CD8-positive, alpha-beta memory T cell (primary cell): ENCODE measurements at regions not wholly inside any gene's neighbourhood (a gene's known extent, or its start where the extent isn't known, plus 50 kb on each side); places are given as distances from the start of the nearest gene placed in this dataset.

Source experiments
- CTCF ChIA-PET: fragments of 350-600 bp; sonication (Branson Sonifier 250); formaldehyde crosslinking; loops from one replicate; lab custom pipeline; 2021; ENCODE audit warnings: antibody characterized with exemption; lab: Charles Lee
- POLR2A ChIA-PET: fragments of 350-600 bp; sonication (Branson Sonifier 250); formaldehyde crosslinking; loops from one replicate; lab custom pipeline; 2021; ENCODE audit warnings: antibody characterized with exemption; lab: Charles Lee
- DNase-seq, 5 donors: peaks; one replicate each; pipeline versions ENCODE4 v3.0.0 to v3.0.0-alpha.2; 2020 to 2022; ENCODE audit warnings: mixed read lengths in 1 of 5
- H3K27ac ChIP-seq: one replicate; pipeline ENCODE4 v1.7.0; 2013; ENCODE audit warnings: low read depth, mild to moderate bottlenecking, low read length, moderate library complexity
- H3K27me3 ChIP-seq: 2 replicates; pipeline ENCODE4 v1.7.0; 2013; ENCODE audit warnings: low read length, mild to moderate bottlenecking; ENCODE audit not compliant: insufficient read depth, poor library complexity, severe bottlenecking
- H3K36me3 ChIP-seq: 2 replicates; pipeline ENCODE4 v1.7.0; 2013; ENCODE audit warnings: mild to moderate bottlenecking, low read length, moderate library complexity; ENCODE audit not compliant: insufficient read depth
- H3K4me1 ChIP-seq: 2 replicates; pipeline ENCODE4 v1.7.0; 2013; ENCODE audit warnings: mild to moderate bottlenecking, low read length, moderate library complexity; ENCODE audit not compliant: insufficient read depth
- H3K4me3 ChIP-seq: 2 replicates; pipeline ENCODE4 v1.7.0; 2013; ENCODE audit warnings: mild to moderate bottlenecking, low read length
- H3K9me3 ChIP-seq: 2 replicates; pipeline ENCODE4 v1.7.0; 2013; ENCODE audit warnings: mild to moderate bottlenecking, low read length
- H3K27ac Mint-ChIP-seq, 8 donors: one replicate each; pipeline ENCODE4 v1.8.0; 2020 to 2021; ENCODE audit warnings: mixed read lengths in 8 of 8, mild to moderate bottlenecking in 6 of 8, inconsistent platforms in 3 of 8, moderate library complexity in 3 of 8
- H3K27me3 Mint-ChIP-seq, 2 donors: one replicate each; pipeline ENCODE4 v1.8.0; 2020 to 2021; ENCODE audit warnings: mixed read lengths in 2 of 2, mild to moderate bottlenecking in 1 of 2, moderate library complexity in 1 of 2
- H3K36me3 Mint-ChIP-seq, 3 donors: one replicate each; pipeline ENCODE4 v1.8.0; 2020 to 2021; ENCODE audit warnings: mixed read lengths in 3 of 3, inconsistent platforms in 1 of 3, mild to moderate bottlenecking in 1 of 3
- H3K4me1 Mint-ChIP-seq, 3 donors: one replicate each; pipeline ENCODE4 v1.8.0; 2020 to 2021; ENCODE audit warnings: mixed read lengths in 3 of 3, inconsistent platforms in 1 of 3, mild to moderate bottlenecking in 1 of 3
- H3K4me3 Mint-ChIP-seq, 7 donors: one replicate each; pipeline ENCODE4 v1.8.0; 2020 to 2021; ENCODE audit warnings: mixed read lengths in 7 of 7, mild to moderate bottlenecking in 6 of 7, moderate library complexity in 4 of 7, inconsistent platforms in 2 of 7
- H3K9me3 Mint-ChIP-seq, 5 donors: one replicate each; pipeline ENCODE4 v1.8.0; 2020 to 2022; ENCODE audit warnings: mixed read lengths in 5 of 5, mild to moderate bottlenecking in 3 of 5, moderate library complexity in 2 of 5, inconsistent platforms in 1 of 5

GRCh38 chr5:17810734-17811133 is 176.5 kb downstream of the TAF11L14 start:
- no peak overlapping the region for H3K27ac Mint-ChIP-seq
- H3K9me3 ChIP-seq = no peaks in the 10 kb centered on the region

GRCh38 chr5:17813214-17813613 is 179.0 kb downstream of the TAF11L14 start:
- no peak for DNase-seq
- H3K4me3 Mint-ChIP-seq = no peak overlapping the region
- Histone ChIP-seq H3K27me3 (no peaks in the 10 kb centered on the region), H3K4me1 (no peaks in the 10 kb centered on the region), H3K36me3 (no peaks in the 10 kb centered on the region), H3K9me3 (no peaks in the 10 kb centered on the region), H3K4me3 (no peak overlapping the region), H3K27ac (no peak overlapping the region)
- no peaks in the 10 kb centered on the region for H3K4me1 Mint-ChIP-seq
- no peaks in the 10 kb centered on the region for H3K27me3 Mint-ChIP-seq
- POLR2A ChIA-PET = no interaction called here
- no peaks in the 10 kb centered on the region for H3K36me3 Mint-ChIP-seq
- CTCF ChIA-PET = no interaction called here
- H3K27ac Mint-ChIP-seq = no peak overlapping the region
- H3K9me3 Mint-ChIP-seq = peaks cover 2 to 15% (median 4%) of the 10 kb centered on the region in 5 donors

More at GRCh38 chr5:17810734-17811133, 176.5 kb downstream of the TAF11L14 start:
- no peak for DNase-seq
- Mint-ChIP-seq H3K4me3 (no peak overlapping the region), H3K27me3 (no peaks in the 10 kb centered on the region), H3K4me1 (no peaks in the 10 kb centered on the region), H3K36me3 (no peaks in the 10 kb centered on the region), H3K9me3 (peaks cover 2 to 14% (median 5%) of the 10 kb centered on the region in 5 donors)
- ChIA-PET POLR2A (no interaction called here), CTCF (no interaction called here)
- Histone ChIP-seq H3K27ac (no peak overlapping the region), H3K27me3 (no peaks in the 10 kb centered on the region), H3K4me1 (no peaks in the 10 kb centered on the region), H3K4me3 (no peak overlapping the region), H3K36me3 (no peaks in the 10 kb centered on the region)

DNA sequence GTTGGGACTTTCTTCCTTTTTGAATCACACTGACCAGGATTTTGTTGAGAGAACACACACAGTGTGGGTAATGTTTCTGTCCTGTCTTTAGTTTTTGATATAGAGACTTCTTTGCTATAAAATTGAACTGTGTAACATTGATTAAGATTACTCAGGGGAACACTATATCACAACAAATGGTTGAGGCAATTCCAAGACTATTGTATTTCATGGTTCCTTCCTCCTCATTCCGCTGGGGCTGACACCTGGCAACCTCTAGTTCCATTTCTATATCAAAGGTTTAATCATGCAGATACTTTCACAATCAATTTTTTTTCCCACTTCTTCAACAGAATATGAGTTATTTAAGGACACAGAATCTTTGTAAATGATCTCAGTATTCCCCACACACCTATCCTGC is 182.2 kb downstream of the TAF11L14 start:
- no peaks in the 10 kb centered on the region for H3K27me3 Mint-ChIP-seq
- no peaks in the 10 kb centered on the region for H3K4me1 Mint-ChIP-seq
- CTCF ChIA-PET = no interaction called here

DNA sequence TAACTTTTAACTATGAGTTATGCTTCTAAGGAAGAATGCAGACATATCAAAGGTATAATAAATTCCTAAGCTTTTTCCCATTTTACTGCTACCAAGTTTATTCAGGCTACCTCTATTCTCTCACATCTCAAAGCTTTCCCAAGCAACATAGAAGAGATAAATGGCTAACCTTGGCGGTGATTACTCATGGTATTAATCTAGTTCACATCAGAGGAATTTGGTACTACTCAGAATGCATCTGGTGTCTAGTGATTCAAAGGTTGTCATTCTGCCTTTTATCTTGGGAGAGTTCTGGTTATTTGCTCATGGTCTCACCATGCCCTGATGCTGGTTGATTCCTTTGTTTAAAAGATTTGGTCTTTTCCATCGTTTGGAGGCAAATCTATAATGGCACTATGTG is 182.7 kb downstream of the TAF11L14 start:
- H3K4me3 Mint-ChIP-seq = no peak overlapping the region
- peaks cover 0 to 7% (median 7%) of the 10 kb centered on the region in 5 donors for H3K9me3 Mint-ChIP-seq
- H3K27me3 Mint-ChIP-seq = no peaks in the 10 kb centered on the region
- Histone ChIP-seq H3K9me3 (no peaks in the 10 kb centered on the region), H3K27me3 (no peaks in the 10 kb centered on the region), H3K4me3 (no peak overlapping the region), H3K4me1 (no peaks in the 10 kb centered on the region), H3K36me3 (no peaks in the 10 kb centered on the region), H3K27ac (no peak overlapping the region)
- no peaks in the 10 kb centered on the region for H3K36me3 Mint-ChIP-seq
- POLR2A ChIA-PET = no interaction called here
- no peak for DNase-seq
- no peaks in the 10 kb centered on the region for H3K4me1 Mint-ChIP-seq
- H3K27ac Mint-ChIP-seq = no peak overlapping the region
- CTCF ChIA-PET = no interaction called here

More for the DNA sequence above, 182.2 kb downstream of the TAF11L14 start:
- no peak overlapping the region for H3K4me3 Mint-ChIP-seq
- POLR2A ChIA-PET = no interaction called here
- Histone ChIP-seq H3K4me3 (no peak overlapping the region), H3K27ac (no peak overlapping the region), H3K4me1 (no peaks in the 10 kb centered on the region), H3K9me3 (no peaks in the 10 kb centered on the region), H3K27me3 (no peaks in the 10 kb centered on the region), H3K36me3 (no peaks in the 10 kb centered on the region)
- H3K27ac Mint-ChIP-seq = no peak overlapping the region
- DNase-seq = no peak
- H3K36me3 Mint-ChIP-seq = no peaks in the 10 kb centered on the region
- peaks cover 0 to 7% (median 3%) of the 10 kb centered on the region in 5 donors for H3K9me3 Mint-ChIP-seq

GRCh38 chr5:17817990-17818389 is 183.7 kb downstream of the TAF11L14 start:
- Mint-ChIP-seq H3K9me3 (peaks cover 0 to 10% (median 7%) of the 10 kb centered on the region in 5 donors), H3K36me3 (no peaks in the 10 kb centered on the region), H3K27ac (no peak overlapping the region), H3K27me3 (no peaks in the 10 kb centered on the region), H3K4me1 (no peaks in the 10 kb centered on the region), H3K4me3 (no peak overlapping the region)
- Histone ChIP-seq H3K4me1 (no peaks in the 10 kb centered on the region), H3K27ac (no peak overlapping the region), H3K4me3 (no peak overlapping the region), H3K36me3 (no peaks in the 10 kb centered on the region), H3K9me3 (no peaks in the 10 kb centered on the region), H3K27me3 (no peaks in the 10 kb centered on the region)
- ChIA-PET POLR2A (no interaction called here), CTCF (no interaction called here)
- DNase-seq = no peak

- H3K4me3 Mint-ChIP-seq = no peak overlapping the region
- Histone ChIP-seq H3K9me3 (no peaks in the 10 kb centered on the region), H3K36me3 (no peaks in the 10 kb centered on the region), H3K27me3 (no peaks in the 10 kb centered on the region), H3K4me3 (no peak overlapping the region), H3K27ac (no peak overlapping the region), H3K4me1 (no peaks in the 10 kb centered on the region)
- CTCF ChIA-PET = no interaction called here
- peaks cover 6 to 19% (median 10%) of the 10 kb centered on the region in 5 donors for H3K9me3 Mint-ChIP-seq
- POLR2A ChIA-PET = no interaction called here
- DNase-seq = no peak
- H3K4me1 Mint-ChIP-seq = no peaks in the 10 kb centered on the region
- no peak overlapping the region for H3K27ac Mint-ChIP-seq
- H3K36me3 Mint-ChIP-seq = no peaks in the 10 kb centered on the region
- no peaks in the 10 kb centered on the region for H3K27me3 Mint-ChIP-seq
Observed at GRCh38 chr5:17819783-17820182, 185.5 kb downstream of the TAF11L14 start.

DNA sequence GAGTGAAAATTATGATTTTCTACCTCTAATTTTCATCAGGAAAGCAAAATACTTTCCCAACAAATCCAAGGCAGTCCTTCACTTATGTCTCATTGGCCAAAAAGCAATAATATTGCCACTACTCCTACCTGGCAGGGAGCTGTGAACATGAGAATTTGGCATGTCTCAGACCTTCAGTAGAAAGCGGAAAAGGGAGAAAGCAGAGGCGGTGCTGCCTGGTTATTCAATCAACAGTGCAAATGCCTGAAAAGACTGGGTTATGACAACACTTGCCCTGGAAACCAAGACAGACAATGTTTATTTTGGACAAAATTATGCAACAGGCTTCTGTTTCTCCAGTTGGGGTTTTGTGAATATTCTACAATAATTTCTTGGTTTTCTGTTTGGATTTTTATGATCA is 194.4 kb downstream of the TAF11L14 start:
- ChIA-PET POLR2A (no interaction called here), CTCF (no interaction called here)
- no peaks in the 10 kb centered on the region for H3K9me3 ChIP-seq
- no peaks in the 10 kb centered on the region for H3K36me3 ChIP-seq
- no peaks in the 10 kb centered on the region for H3K4me1 Mint-ChIP-seq
- no peaks in the 10 kb centered on the region for H3K4me1 ChIP-seq
- peaks cover 6 to 36% (median 15%) of the 10 kb centered on the region in 5 donors for H3K9me3 Mint-ChIP-seq
- H3K27ac Mint-ChIP-seq = no peak overlapping the region
- no peaks in the 10 kb centered on the region for H3K36me3 Mint-ChIP-seq
- no peak overlapping the region for H3K4me3 Mint-ChIP-seq
- no peaks in the 10 kb centered on the region for H3K27me3 ChIP-seq
- no peak for DNase-seq
- no peak overlapping the region for H3K4me3 ChIP-seq
- H3K27ac ChIP-seq = no peak overlapping the region
- no peaks in the 10 kb centered on the region for H3K27me3 Mint-ChIP-seq

- H3K27ac ChIP-seq = no peak overlapping the region
- peaks cover 1 to 31% (median 15%) of the 10 kb centered on the region in 5 donors for H3K9me3 Mint-ChIP-seq
Observed at GRCh38 chr5:17829456-17829855, 195.2 kb downstream of the TAF11L14 start.

DNA sequence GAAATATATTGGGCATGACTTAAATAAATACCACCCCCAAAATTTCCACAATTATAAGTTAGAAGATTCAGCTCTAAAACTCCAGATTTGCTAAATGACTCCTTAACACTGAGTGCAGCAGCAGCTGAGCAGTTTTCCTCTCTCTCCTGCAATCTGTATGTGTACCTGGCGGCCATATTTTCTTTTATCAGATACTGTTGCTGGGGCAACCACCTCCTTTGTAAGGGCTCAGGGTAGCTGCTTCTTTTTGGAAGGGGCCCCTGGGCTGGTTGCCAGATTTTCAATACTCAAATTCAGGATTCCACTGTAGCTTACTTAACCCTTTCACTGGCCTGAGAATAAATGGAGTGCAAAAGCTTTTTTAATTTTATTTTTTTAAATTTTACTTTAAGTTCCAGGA is 197.0 kb downstream of the TAF11L14 start:
- CTCF ChIA-PET = no interaction called here
- H3K27ac Mint-ChIP-seq = no peak overlapping the region
- Histone ChIP-seq H3K27me3 (no peaks in the 10 kb centered on the region), H3K27ac (no peak overlapping the region), H3K4me1 (no peaks in the 10 kb centered on the region), H3K9me3 (no peaks in the 10 kb centered on the region), H3K4me3 (no peak overlapping the region), H3K36me3 (no peaks in the 10 kb centered on the region)
- H3K4me1 Mint-ChIP-seq = no peaks in the 10 kb centered on the region
- DNase-seq = no peak
- H3K36me3 Mint-ChIP-seq = no peaks in the 10 kb centered on the region
- H3K9me3 Mint-ChIP-seq = peaks cover 1 to 25% (median 10%) of the 10 kb centered on the region in 5 donors
- H3K4me3 Mint-ChIP-seq = no peak overlapping the region
- POLR2A ChIA-PET = no interaction called here
- no peaks in the 10 kb centered on the region for H3K27me3 Mint-ChIP-seq

More at GRCh38 chr5:17829456-17829855, 195.2 kb downstream of the TAF11L14 start:
- Histone ChIP-seq H3K36me3 (no peaks in the 10 kb centered on the region), H3K4me3 (no peak overlapping the region), H3K27me3 (no peaks in the 10 kb centered on the region), H3K4me1 (no peaks in the 10 kb centered on the region), H3K9me3 (no peaks in the 10 kb centered on the region)
- no peak for DNase-seq
- Mint-ChIP-seq H3K4me1 (no peaks in the 10 kb centered on the region), H3K36me3 (no peaks in the 10 kb centered on the region), H3K4me3 (no peak overlapping the region), H3K27ac (no peak overlapping the region), H3K27me3 (no peaks in the 10 kb centered on the region)
- ChIA-PET POLR2A (no interaction called here), CTCF (no interaction called here)
